ENCODE measurements at regions not wholly inside any gene's neighbourhood (a gene's known extent, or its start where the extent isn't known, plus 50 kb on each side); places are given as distances from the start of the nearest gene placed in this dataset.

GRCh38 chr11:92667486-92668152 lies 301.8 kb upstream of the MTNR1B start:
- DNase-seq (ENCODE audit: low read depth): no peak

- no peak for DNase-seq (ENCODE audit: low read depth)
These were observed 299.1 kb upstream of the MTNR1B start for GRCh38 chr11:92670308-92670890.

- no peak for DNase-seq (ENCODE audit: low read depth)
These were observed 298.4 kb upstream of the MTNR1B start for GRCh38 chr11:92671081-92671480.

- DNase-seq (ENCODE audit: low read depth): no peak
These were observed 294.1 kb upstream of the MTNR1B start for GRCh38 chr11:92675303-92675702.

- no peak for DNase-seq (ENCODE audit: low read depth)
These were observed 293.6 kb upstream of the MTNR1B start for GRCh38 chr11:92675810-92676209.

DNA sequence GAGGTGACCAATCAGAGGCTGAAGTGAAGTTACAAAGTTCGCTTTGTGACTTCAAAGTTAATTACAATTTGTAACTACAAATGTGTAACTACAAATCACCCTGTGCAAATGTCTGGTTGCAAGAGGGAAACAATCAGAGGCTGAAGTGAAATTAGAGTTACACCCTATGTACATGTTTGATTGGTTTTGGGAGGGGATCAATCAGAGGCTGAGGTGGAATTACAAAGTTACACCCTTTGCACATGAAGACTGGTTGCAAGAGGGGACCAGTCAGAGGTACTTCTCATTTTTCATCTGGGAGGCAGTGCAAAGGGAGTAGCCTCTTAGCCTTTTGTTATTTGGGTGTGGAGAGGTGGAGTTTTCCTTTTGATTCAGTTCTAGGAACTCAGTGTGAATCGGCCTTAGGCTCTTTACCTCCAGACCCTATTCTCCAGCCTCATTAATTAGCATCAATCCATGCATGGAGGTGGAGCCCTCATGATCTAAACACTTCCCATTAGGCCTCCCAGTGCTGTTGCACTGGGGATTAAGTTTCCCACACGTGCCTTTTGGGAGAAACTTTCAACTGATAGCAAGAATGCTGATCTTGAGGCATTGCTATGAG lies 291.3 kb upstream of the MTNR1B start:
- DNase-seq (ENCODE audit: low read depth): no peak

DNA sequence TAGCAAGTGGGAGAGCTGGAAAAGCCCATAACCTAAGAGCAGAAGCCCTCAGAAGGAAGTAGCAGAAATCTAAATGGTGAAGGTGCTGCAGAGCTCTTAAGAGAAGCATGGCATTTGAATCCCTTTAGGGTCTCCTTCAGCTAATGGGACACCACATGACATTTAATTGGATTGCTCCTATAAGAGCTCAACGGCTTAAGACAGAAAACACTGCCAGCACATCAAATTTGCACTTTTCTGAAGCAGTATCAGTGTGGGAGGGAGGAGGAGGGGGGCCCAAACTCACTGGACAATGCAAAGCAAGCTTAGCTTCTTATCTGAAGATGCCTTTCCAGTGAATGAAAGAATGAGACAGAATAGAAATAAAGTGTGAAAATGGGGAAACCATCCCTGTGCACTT lies 287.9 kb upstream of the MTNR1B start:
- DNase-seq (ENCODE audit: low read depth): no peak

DNA sequence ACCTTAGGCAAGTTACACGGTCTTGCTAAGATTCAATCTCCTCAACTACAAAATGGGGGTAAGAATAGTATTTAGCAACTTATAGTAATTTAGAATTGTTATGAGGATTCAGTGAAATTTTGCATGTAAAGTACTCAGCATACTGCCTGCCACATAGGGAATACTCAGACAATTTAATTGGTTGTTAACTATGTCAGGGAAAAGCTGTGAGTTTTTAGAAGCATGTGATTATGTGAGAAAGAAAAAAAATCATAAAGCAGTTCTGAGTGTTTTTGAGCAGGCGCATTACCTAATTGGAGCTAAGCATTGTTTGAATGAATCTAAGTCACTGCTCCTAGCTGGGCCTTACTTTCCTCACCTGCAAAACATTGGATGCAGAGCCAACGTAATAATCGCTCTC lies 287.3 kb upstream of the MTNR1B start:
- no peak for DNase-seq (ENCODE audit: low read depth)

- no peak for DNase-seq (ENCODE audit: low read depth)
These were observed 286.5 kb upstream of the MTNR1B start for GRCh38 chr11:92682952-92683351.

DNA sequence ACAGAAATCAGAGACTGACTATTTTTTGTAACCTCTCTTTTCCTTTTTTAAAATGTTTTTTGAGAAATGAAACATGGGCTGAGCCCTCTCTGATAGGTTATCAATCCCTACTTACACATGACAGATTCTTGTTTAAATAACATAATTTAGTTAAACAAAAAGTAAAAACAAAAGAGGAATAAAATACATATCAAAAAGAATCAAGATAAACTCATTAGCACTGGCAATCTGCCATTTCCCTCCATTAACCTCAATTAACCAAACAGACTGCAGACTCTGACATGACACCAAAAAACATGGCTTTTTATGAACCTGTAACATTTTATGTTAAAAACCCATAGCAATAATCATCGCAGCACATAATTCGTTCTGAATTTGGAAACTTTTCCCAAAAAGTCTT lies 284.4 kb upstream of the MTNR1B start:
- no peak for DNase-seq (ENCODE audit: low read depth)

GRCh38 chr11:92687724-92688123 lies 281.7 kb upstream of the MTNR1B start:
- no peak for DNase-seq (ENCODE audit: low read depth)

- no peak for DNase-seq (ENCODE audit: low read depth)
These were observed 281.0 kb upstream of the MTNR1B start for GRCh38 chr11:92688416-92688815.

DNA sequence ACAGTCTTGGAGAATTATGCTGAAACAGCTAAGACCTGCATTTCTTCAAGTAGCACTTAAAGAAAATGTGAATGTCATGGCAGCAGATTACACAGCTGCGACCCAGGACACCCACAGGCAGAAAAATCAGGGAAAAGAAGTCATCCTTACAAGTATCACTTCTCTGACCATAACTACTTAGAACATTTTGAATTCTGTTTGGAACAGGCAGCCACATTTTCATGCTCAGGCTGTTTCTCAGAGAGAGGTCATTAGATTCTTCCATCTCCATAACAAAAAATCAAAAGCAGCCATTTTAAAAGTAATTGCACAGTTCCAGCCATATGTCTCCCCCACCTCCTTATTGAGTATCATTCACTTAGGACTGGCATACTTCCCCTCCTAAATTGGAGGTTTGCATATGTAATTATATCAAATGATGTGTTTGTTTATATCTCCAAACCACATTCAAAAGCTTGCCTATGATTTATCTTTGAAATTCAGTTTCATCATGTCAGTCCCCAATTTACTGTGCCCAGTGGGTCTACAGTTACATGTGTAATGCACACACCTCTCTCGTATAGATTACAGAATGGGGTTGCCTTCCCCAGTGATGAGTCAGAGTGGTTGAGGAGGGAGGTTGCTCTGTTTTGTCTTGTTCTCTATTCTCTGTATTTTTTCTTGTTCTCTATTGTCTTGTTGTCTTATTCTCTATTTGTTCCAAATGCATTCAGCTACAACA lies 276.5 kb upstream of the MTNR1B start:
- DNase-seq (ENCODE audit: low read depth): no peak

GRCh38 chr11:92696076-92696475 lies 273.4 kb upstream of the MTNR1B start:
- DNase-seq (ENCODE audit: low read depth): no peak

DNA sequence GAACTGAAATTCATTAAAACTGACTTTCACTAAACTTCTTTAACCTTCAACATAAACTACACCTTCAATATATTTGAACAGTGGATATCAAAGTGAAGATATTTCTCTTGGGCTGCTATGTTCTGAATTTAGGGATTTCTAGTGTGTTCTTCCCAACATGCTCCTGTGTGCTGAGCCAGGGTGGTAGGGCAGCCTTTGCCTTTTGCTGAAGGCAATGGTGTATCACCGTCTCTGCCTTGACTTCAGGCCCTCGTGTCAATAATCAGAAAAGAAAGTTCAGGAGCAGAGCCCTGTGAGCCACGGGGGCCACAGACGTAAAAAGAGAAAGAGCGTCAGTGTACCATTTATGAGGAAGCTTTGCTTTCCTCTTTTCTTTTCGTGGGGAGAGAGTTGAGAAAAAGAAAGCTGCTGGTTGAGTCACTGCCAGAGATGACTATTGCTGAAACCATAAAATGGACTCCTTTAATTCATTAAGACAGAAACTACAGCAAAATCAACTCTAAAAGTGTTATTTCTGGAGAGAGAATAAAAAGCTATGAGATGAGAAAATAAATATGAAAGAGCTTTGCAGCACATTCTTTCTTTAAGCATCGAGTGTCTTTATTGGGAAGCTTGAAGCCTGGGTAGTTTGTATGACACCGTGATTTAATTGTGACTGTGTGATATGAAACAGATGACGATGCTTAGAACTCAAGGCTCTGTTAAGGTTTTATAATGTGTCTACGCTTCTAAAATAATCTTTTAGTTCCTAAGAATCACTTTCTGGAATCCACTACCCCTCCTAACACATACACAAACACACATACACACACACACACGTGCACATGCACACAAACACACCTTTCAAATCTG lies 271.8 kb upstream of the MTNR1B start:
- no peak for DNase-seq (ENCODE audit: low read depth)

DNA sequence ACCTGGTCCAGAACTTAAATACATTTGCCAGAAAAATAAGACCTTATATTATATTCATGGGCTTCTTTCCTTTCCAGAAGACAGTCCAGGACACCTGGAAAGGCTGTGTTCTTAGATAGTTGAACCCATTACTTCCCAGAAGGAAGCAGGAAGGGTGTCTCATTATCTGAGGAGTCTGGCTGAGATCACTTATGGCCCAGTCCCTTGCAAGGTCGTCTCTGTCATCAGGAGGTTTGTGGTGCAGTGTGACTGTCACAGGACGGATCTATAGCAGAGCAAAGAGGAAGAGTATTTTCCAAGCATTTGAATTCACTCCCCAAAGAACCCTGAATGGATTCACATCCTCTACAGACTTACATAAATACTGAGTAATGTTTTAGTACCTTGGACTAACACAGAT lies 270.7 kb upstream of the MTNR1B start:
- no peak for DNase-seq (ENCODE audit: low read depth)

DNA sequence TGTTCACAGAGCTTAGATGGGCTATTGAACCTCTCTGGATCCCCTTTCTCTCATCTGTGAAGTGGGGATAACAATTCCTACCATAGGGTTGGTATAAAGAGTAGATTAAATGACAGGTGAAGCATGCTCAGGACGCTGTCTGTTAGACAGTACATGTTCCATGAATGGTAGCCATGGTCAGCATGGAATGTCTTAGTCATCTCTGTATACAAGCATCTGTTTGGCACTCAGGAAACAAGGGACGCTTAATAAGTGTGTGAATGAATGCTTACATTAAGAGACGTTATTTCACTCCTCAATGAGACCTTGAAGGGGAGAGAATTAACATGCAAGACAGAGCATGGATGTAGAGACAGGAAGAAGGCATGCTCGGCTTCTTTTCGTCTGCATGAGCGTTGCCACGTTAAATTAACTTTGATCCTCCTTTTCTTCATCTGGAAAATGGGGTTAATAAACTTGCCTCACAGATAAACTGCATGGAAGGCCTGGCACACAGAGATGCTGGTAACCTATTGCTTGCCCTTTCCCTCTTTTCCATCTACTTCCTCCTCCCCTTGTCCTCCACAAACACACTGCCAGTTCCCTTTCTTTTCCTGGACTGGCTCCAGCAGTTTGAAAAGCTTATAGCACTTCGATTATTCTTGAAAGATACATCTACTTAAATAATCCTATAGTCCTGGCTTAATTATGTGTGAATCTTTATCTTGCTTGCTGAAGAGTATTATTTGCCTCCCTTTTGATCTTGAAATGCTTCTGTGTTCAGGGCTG lies 267.2 kb upstream of the MTNR1B start:
- DNase-seq (ENCODE audit: low read depth): no peak

GRCh38 chr11:92702805-92703448 lies 266.5 kb upstream of the MTNR1B start:
- DNase-seq (ENCODE audit: low read depth): no peak

GRCh38 chr11:92703449-92703830 lies 266.0 kb upstream of the MTNR1B start:
- DNase-seq (ENCODE audit: low read depth): no peak

GRCh38 chr11:92707173-92707619 lies 262.3 kb upstream of the MTNR1B start:
- DNase-seq (ENCODE audit: low read depth): no peak

DNA sequence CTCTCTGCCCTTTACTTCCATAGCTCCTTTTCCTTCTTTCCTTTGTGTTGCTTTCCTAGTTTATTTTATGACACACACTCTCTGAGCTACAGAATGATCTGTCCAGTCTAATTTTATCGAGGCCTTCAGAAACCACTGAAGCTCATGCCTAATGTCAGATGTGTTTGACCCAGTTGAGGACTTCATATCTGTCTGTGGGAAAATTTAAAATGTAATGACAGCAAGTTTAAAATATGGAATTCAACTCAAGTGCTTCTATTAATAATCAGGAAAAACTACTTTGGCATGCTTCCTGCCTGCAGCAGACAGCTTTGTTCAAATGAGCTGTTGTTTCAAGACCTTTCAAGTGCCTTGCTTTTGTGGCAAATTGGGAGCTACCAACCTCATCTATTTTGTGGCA lies 261.8 kb upstream of the MTNR1B start:
- DNase-seq (ENCODE audit: low read depth): no peak
